T-helper 17 cell (primary cell): ENCODE measurements at regions not wholly inside any gene's neighbourhood (a gene's known extent, or its start where the extent isn't known, plus 50 kb on each side); places are given as distances from the start of the nearest gene placed in this dataset.

Source experiments
- ATAC-seq: fragments of 150-1000 bp; cut with Tn5 transposase; 2 replicates; pipeline ENCODE4 v1.10.0; 2021; ENCODE audit warnings: mild to moderate bottlenecking, moderate library complexity
- DNase-seq, 3 donors: peaks; one replicate each; pipeline versions ENCODE4 v3.0.0 to v3.0.0-alpha.2; 2020 to 2021
- H3K9me3 ChIP-seq: one replicate; pipeline ENCODE4 v1.7.0; 2013; ENCODE audit warnings: low read length, mild to moderate bottlenecking; ENCODE audit not compliant: control insufficient read depth, poor library complexity, severe bottlenecking
- H3K27ac Mint-ChIP-seq: one replicate; pipeline ENCODE4 v1.8.0; 2022; ENCODE audit warnings: mild to moderate bottlenecking, moderate library complexity, mixed read lengths
- H3K27me3 Mint-ChIP-seq: one replicate; pipeline ENCODE4 v1.8.0; 2022; ENCODE audit warnings: mixed read lengths
- H3K36me3 Mint-ChIP-seq: one replicate; pipeline ENCODE4 v1.8.0; 2022; ENCODE audit warnings: low read depth, mixed read lengths
- H3K4me1 Mint-ChIP-seq: one replicate; pipeline ENCODE4 v1.8.0; 2022; ENCODE audit warnings: mild to moderate bottlenecking, mixed read lengths
- H3K4me3 Mint-ChIP-seq: one replicate; pipeline ENCODE4 v1.8.0; 2022; ENCODE audit warnings: mild to moderate bottlenecking, moderate library complexity, mixed read lengths

GRCh38 chr6:166041277-166041676 lies 126.4 kb downstream of the TBXT start:
- Mint-ChIP-seq H3K27ac (no peak overlapping the region), H3K4me1 (no peaks in the 10 kb centered on the region), H3K36me3 (no peaks in the 10 kb centered on the region), H3K27me3 (no peaks in the 10 kb centered on the region), H3K4me3 (no peak overlapping the region)
- H3K9me3 ChIP-seq = no peaks in the 10 kb centered on the region
- ATAC-seq (no peak), DNase-seq (no peak)

GRCh38 chr6:166040292-166040691 lies 127.4 kb downstream of the TBXT start:
- no peaks in the 10 kb centered on the region for H3K4me1 Mint-ChIP-seq

GRCh38 chr6:166036316-166037095 lies 131.1 kb downstream of the TBXT start:
- H3K36me3 Mint-ChIP-seq = no peaks in the 10 kb centered on the region
- H3K4me1 Mint-ChIP-seq = no peaks in the 10 kb centered on the region
- no peaks in the 10 kb centered on the region for H3K9me3 ChIP-seq
- ATAC-seq (no peak), DNase-seq (no peak)
- no peak overlapping the region for H3K27ac Mint-ChIP-seq
- no peak overlapping the region for H3K4me3 Mint-ChIP-seq
- H3K27me3 Mint-ChIP-seq = no peaks in the 10 kb centered on the region

More at GRCh38 chr6:166040292-166040691, 127.4 kb downstream of the TBXT start:
- no peak for ATAC-seq
- no peaks in the 10 kb centered on the region for H3K9me3 ChIP-seq
- DNase-seq = no peak
- Mint-ChIP-seq H3K4me3 (no peak overlapping the region), H3K36me3 (no peaks in the 10 kb centered on the region), H3K27ac (no peak overlapping the region), H3K27me3 (no peaks in the 10 kb centered on the region)

- peaks cover 6% of the 10 kb centered on the region for H3K27me3 Mint-ChIP-seq
- no peak overlapping the region for H3K27ac Mint-ChIP-seq
- no peaks in the 10 kb centered on the region for H3K36me3 Mint-ChIP-seq
- no peak overlapping the region for H3K4me3 Mint-ChIP-seq
- ATAC-seq = peak; percentile 33
- DNase-seq = no peak
- H3K4me1 Mint-ChIP-seq = no peaks in the 10 kb centered on the region
- H3K9me3 ChIP-seq = no peaks in the 10 kb centered on the region
These were observed 135.1 kb downstream of the TBXT start for GRCh38 chr6:166032366-166033200.

- Mint-ChIP-seq H3K4me3 (no peak overlapping the region), H3K36me3 (no peaks in the 10 kb centered on the region), H3K27me3 (peaks cover 6% of the 10 kb centered on the region), H3K4me1 (no peaks in the 10 kb centered on the region), H3K27ac (no peak overlapping the region)
- ATAC-seq = no peak
- H3K9me3 ChIP-seq = no peaks in the 10 kb centered on the region
- DNase-seq = no peak
These were observed 136.4 kb downstream of the TBXT start for GRCh38 chr6:166031275-166031674.

- DNase-seq = no peak
These were observed 138.1 kb downstream of the TBXT start for GRCh38 chr6:166029506-166029905.

GRCh38 chr6:166027761-166028160 lies 139.9 kb downstream of the TBXT start:
- Mint-ChIP-seq H3K4me3 (no peak overlapping the region), H3K27me3 (peaks cover 6% of the 10 kb centered on the region), H3K27ac (no peak overlapping the region), H3K36me3 (no peaks in the 10 kb centered on the region), H3K4me1 (no peaks in the 10 kb centered on the region)
- ATAC-seq (no peak), DNase-seq (no peak)
- H3K9me3 ChIP-seq = no peaks in the 10 kb centered on the region

More at GRCh38 chr6:166029506-166029905, 138.1 kb downstream of the TBXT start:
- Mint-ChIP-seq H3K4me1 (no peaks in the 10 kb centered on the region), H3K4me3 (no peak overlapping the region), H3K27ac (no peak overlapping the region), H3K27me3 (peaks cover 6% of the 10 kb centered on the region), H3K36me3 (no peaks in the 10 kb centered on the region)
- ATAC-seq = no peak
- no peaks in the 10 kb centered on the region for H3K9me3 ChIP-seq

GRCh38 chr6:166026586-166027126 lies 141.0 kb downstream of the TBXT start:
- H3K9me3 ChIP-seq = no peaks in the 10 kb centered on the region
- no peaks in the 10 kb centered on the region for H3K4me1 Mint-ChIP-seq
- ATAC-seq (no peak), DNase-seq (no peak)
- no peaks in the 10 kb centered on the region for H3K36me3 Mint-ChIP-seq
- no peak overlapping the region for H3K4me3 Mint-ChIP-seq
- peaks cover 6% of the 10 kb centered on the region for H3K27me3 Mint-ChIP-seq
- no peak overlapping the region for H3K27ac Mint-ChIP-seq

- H3K36me3 Mint-ChIP-seq = no peaks in the 10 kb centered on the region
- no peak overlapping the region for H3K4me3 Mint-ChIP-seq
- DNase-seq (no peak), ATAC-seq (no peak)
- no peak overlapping the region for H3K27ac Mint-ChIP-seq
- H3K4me1 Mint-ChIP-seq = no peaks in the 10 kb centered on the region
- H3K27me3 Mint-ChIP-seq = peaks cover 6% of the 10 kb centered on the region
- no peaks in the 10 kb centered on the region for H3K9me3 ChIP-seq
These were observed 142.3 kb downstream of the TBXT start for GRCh38 chr6:166025149-166025898.

- ATAC-seq = no peak
- DNase-seq = no peak
- H3K27me3 Mint-ChIP-seq = peaks cover under 1% of the 10 kb centered on the region
- no peak overlapping the region for H3K27ac Mint-ChIP-seq
- H3K4me1 Mint-ChIP-seq = no peaks in the 10 kb centered on the region
- no peaks in the 10 kb centered on the region for H3K9me3 ChIP-seq
- no peak overlapping the region for H3K4me3 Mint-ChIP-seq
- H3K36me3 Mint-ChIP-seq = no peaks in the 10 kb centered on the region
These were observed 143.4 kb downstream of the TBXT start for GRCh38 chr6:166024252-166024651.

GRCh38 chr6:166023273-166023989 lies 144.2 kb downstream of the TBXT start:
- no peak overlapping the region for H3K4me3 Mint-ChIP-seq
- no peak for DNase-seq
- H3K9me3 ChIP-seq = no peaks in the 10 kb centered on the region
- H3K36me3 Mint-ChIP-seq = no peaks in the 10 kb centered on the region
- no peak overlapping the region for H3K27ac Mint-ChIP-seq
- no peaks in the 10 kb centered on the region for H3K4me1 Mint-ChIP-seq
- ATAC-seq = no peak
- H3K27me3 Mint-ChIP-seq = no peaks in the 10 kb centered on the region

- no peak for ATAC-seq
- no peaks in the 10 kb centered on the region for H3K9me3 ChIP-seq
- no peaks in the 10 kb centered on the region for H3K4me1 Mint-ChIP-seq
- H3K27ac Mint-ChIP-seq = no peak overlapping the region
- H3K36me3 Mint-ChIP-seq = no peaks in the 10 kb centered on the region
- DNase-seq = no peak
- H3K27me3 Mint-ChIP-seq = no peaks in the 10 kb centered on the region
- H3K4me3 Mint-ChIP-seq = no peak overlapping the region
These were observed 146.2 kb downstream of the TBXT start for GRCh38 chr6:166021429-166021828.
